Chondrocyte (in vitro differentiated cells): ENCODE measurements at regions not wholly inside any gene's neighbourhood (a gene's known extent, or its start where the extent isn't known, plus 50 kb on each side); places are given as distances from the start of the nearest gene placed in this dataset.

Experiments used
- DNase-seq: peaks from one replicate; pipeline ENCODE4 v3.0.0; 2021; ENCODE audit warnings: mixed read lengths, low spot score
- H3K27ac Mint-ChIP-seq: one replicate; pipeline ENCODE4 v1.8.0; 2021; ENCODE audit warnings: mild to moderate bottlenecking, moderate library complexity, mixed read lengths; ENCODE audit not compliant: unreplicated experiment
- H3K27me3 Mint-ChIP-seq: 2 replicates; pipeline ENCODE4 v1.8.0; 2021; ENCODE audit warnings: low read depth, mixed read lengths
- H3K36me3 Mint-ChIP-seq: 2 replicates; pipeline ENCODE4 v1.8.0; 2021; ENCODE audit warnings: low read depth, mixed read lengths
- H3K4me1 Mint-ChIP-seq: 2 replicates; pipeline ENCODE4 v1.8.0; 2021; ENCODE audit warnings: low read depth, mild to moderate bottlenecking, mixed read lengths
- H3K4me3 Mint-ChIP-seq: one replicate; pipeline ENCODE4 v1.8.0; 2021; ENCODE audit warnings: mild to moderate bottlenecking, moderate library complexity, mixed read lengths; ENCODE audit not compliant: unreplicated experiment
- H3K9me3 Mint-ChIP-seq: 2 replicates; pipeline ENCODE4 v1.8.0; 2021; ENCODE audit warnings: low read depth, mixed read lengths
- CTCF ChIP-seq: fragments of 200-600 bp; sonication (generic); IDR thresholded peaks from 2 replicates; pipeline ENCODE4 v1.5.0; 2021; ENCODE audit warnings: antibody characterized with exemption, mild to moderate bottlenecking, moderate library complexity

- peaks cover 2% of the 10 kb centered on the region for H3K36me3 Mint-ChIP-seq
- no peak overlapping the region for H3K27ac Mint-ChIP-seq
- no peaks in the 10 kb centered on the region for H3K9me3 Mint-ChIP-seq
- DNase-seq: no peak
- no peaks in the 10 kb centered on the region for H3K4me1 Mint-ChIP-seq
- H3K4me3 Mint-ChIP-seq: no peak overlapping the region
- TF ChIP-seq CTCF: no peak
- H3K27me3 Mint-ChIP-seq: peaks cover 53% of the 10 kb centered on the region
Measured at GRCh38 chr3:72093270-72093991, 308.5 kb upstream of the PROK2 start.

DNA sequence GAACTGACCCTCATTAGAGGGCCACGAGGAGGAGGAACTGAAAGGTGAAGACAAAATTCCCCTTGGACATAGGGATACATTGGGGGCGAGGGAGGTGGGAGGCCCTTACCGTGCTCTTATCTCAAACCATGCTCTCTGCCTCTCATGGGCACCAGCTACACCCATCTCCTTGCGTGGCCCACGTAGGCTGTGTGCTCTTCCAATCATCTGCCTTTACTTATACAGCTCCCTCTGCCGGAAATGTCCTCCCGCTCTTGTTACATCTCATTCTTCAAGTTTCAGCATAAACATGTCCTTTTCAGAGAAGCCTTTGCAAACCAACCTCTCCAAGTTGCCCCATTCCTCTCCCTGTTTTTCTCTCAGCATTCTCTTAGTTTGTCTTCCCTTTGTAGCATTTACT lies 307.8 kb upstream of the PROK2 start:
- Mint-ChIP-seq H3K9me3 (no peaks in the 10 kb centered on the region), H3K4me3 (no peak overlapping the region), H3K4me1 (no peaks in the 10 kb centered on the region), H3K36me3 (peaks cover 2% of the 10 kb centered on the region), H3K27ac (no peak overlapping the region), H3K27me3 (peaks cover 51% of the 10 kb centered on the region)
- no peak for DNase-seq
- TF ChIP-seq CTCF: no peak

DNA sequence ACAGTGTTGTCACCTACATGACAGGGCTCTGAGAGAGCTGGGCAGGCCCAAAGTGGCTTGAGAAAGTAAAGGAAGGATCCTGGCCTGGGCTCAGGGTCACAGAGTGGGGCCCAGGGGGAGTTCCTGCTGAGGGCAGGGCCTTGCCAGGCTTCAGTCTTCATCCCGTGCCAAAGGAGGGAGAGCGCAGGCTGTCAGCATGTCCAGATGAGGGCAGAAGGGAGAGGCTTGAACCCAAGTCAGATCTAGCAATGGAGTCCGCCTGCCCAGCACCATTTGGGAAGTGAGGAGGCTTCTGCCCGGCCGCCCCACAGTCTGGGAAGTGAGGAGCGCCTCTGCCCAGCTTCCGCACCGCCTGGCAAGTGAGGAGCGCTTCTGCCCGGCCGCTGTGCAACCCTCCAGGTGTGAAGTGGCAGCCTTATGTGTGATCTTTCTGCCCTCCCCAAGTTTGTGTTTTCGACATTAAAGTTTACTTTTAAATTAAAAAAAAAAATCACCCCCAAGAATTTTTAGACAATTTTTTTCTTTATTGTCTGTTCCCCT lies 303.6 kb upstream of the PROK2 start:
- Mint-ChIP-seq H3K4me3 (no peak overlapping the region), H3K27ac (no peak overlapping the region), H3K4me1 (no peaks in the 10 kb centered on the region), H3K27me3 (peaks cover 41% of the 10 kb centered on the region), H3K9me3 (no peaks in the 10 kb centered on the region), H3K36me3 (no peaks in the 10 kb centered on the region)
- no peak for DNase-seq
- no peak for TF ChIP-seq CTCF

DNA sequence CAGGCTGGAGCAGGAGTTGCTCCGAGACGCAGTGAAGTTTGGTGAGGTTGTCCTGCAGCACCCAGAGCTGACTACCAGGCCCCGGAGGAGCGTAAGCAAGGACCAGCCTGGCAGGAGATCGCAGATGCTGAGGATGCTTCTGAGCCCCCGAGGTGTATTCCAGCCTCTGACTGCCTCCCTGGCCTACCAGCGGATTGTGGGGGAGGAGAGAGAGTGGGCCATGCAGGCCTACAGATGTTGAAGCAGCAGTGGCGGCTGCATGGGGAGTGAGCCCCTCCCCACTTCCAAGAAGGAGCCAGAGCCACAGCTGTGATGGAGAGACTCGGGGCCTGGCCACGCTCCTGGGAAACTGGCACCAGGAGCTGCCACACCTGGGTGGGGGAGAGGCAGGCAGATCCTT lies 302.5 kb upstream of the PROK2 start:
- Mint-ChIP-seq H3K9me3 (no peaks in the 10 kb centered on the region), H3K27me3 (peaks cover 36% of the 10 kb centered on the region), H3K4me1 (no peaks in the 10 kb centered on the region), H3K4me3 (no peak overlapping the region), H3K27ac (no peak overlapping the region), H3K36me3 (no peaks in the 10 kb centered on the region)
- no peak for TF ChIP-seq CTCF
- DNase-seq: no peak

- no peaks in the 10 kb centered on the region for H3K36me3 Mint-ChIP-seq
- no peaks in the 10 kb centered on the region for H3K9me3 Mint-ChIP-seq
- no peaks in the 10 kb centered on the region for H3K4me1 Mint-ChIP-seq
- no peak overlapping the region for H3K27ac Mint-ChIP-seq
- peaks cover 33% of the 10 kb centered on the region for H3K27me3 Mint-ChIP-seq
- TF ChIP-seq CTCF: no peak
- H3K4me3 Mint-ChIP-seq: no peak overlapping the region
- no peak for DNase-seq
Measured at GRCh38 chr3:72086743-72087087, 301.8 kb upstream of the PROK2 start.
